Activated naive CD8-positive, alpha-beta T cell treated with anti-CD3 and anti-CD28 coated beads, Interleukin-2, amount 50 U/mL, for 24 hours (primary cell): ENCODE measurements at regions not wholly inside any gene's neighbourhood (a gene's known extent, or its start where the extent isn't known, plus 50 kb on each side); places are given as distances from the start of the nearest gene placed in this dataset.

Experiments used
- ATAC-seq: fragments of 150-1000 bp; cut with Tn5 transposase; one replicate; pipeline ENCODE4 v1.10.0; 2021
- DNase-seq: peaks from one replicate; pipeline ENCODE4 v3.0.0; 2021
- H3K27ac Mint-ChIP-seq: one replicate; pipeline ENCODE4 v1.8.0; 2021; ENCODE audit warnings: mild to moderate bottlenecking, mixed read lengths
- H3K27me3 Mint-ChIP-seq: one replicate; pipeline ENCODE4 v1.8.0; 2021; ENCODE audit warnings: mixed read lengths
- H3K36me3 Mint-ChIP-seq: one replicate; pipeline ENCODE4 v1.8.0; 2021; ENCODE audit warnings: low read depth, mixed read lengths
- H3K4me1 Mint-ChIP-seq: one replicate; pipeline ENCODE4 v1.8.0; 2021; ENCODE audit warnings: mixed read lengths
- H3K4me3 Mint-ChIP-seq: one replicate; pipeline ENCODE4 v1.8.0; 2021; ENCODE audit warnings: mild to moderate bottlenecking, moderate library complexity, mixed read lengths
- H3K9me3 Mint-ChIP-seq: one replicate; pipeline ENCODE4 v1.8.0; 2021; ENCODE audit warnings: mixed read lengths

- ATAC-seq (no peak), DNase-seq (no peak)
- Mint-ChIP-seq H3K4me3 (no peak overlapping the region), H3K4me1 (peaks cover 3% of the 10 kb centered on the region), H3K36me3 (no peaks in the 10 kb centered on the region), H3K9me3 (no peaks in the 10 kb centered on the region), H3K27ac (no peak overlapping the region), H3K27me3 (peaks cover 11% of the 10 kb centered on the region)
These were observed 69.2 kb downstream of the KCNF1 start for GRCh38 chr2:10980886-10981425.

DNA sequence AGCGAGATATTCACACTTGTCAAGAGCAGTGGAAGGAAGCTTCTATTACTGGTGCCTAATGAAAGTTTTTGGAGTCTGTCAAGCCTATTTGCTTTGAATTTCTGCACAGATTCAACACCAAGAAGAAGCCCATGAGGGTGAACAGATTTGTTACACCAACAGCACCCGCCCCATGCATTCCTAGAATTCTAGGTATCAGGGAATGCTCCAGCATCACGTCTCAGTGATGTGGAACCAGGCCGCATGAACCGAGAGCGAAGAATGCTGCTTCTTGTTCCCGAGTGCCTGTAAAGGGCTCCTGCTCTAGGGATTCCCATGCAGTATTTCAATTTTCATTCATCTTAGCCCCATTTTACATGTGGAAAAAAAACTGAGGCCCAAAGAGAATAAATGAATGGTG is 69.7 kb downstream of the KCNF1 start:
- ATAC-seq = no peak
- H3K4me1 Mint-ChIP-seq = peaks cover 3% of the 10 kb centered on the region

DNA sequence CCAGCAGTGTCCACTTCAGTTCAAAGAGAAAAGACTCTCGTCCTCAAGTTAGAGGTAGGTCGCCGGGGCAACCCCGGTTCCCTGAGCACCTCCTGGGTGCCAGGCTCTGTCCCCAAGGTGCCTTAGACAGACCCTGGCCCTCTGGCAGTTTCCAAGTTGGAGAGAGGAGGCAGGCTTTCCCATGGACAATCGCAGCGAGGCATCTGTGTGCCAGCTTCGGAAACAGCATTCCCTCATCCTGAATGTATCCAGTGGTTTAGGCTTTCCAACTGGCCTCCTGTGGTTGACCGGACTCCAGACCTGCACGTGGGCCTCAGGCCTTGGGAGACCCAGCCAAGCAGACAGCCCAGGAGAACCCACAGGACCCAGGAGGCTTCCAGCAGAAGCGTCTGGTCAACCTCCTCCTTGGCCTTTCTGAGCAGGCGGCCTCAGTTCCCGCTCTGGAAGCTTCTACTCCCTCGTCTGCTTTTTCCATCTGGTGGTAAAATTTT is 70.3 kb downstream of the KCNF1 start:
- Mint-ChIP-seq H3K27ac (no peak overlapping the region), H3K9me3 (no peaks in the 10 kb centered on the region), H3K4me3 (no peak overlapping the region), H3K27me3 (peaks cover 10% of the 10 kb centered on the region), H3K36me3 (no peaks in the 10 kb centered on the region), H3K4me1 (peaks cover 2% of the 10 kb centered on the region)
- ATAC-seq (no peak), DNase-seq (no peak)

More for the DNA sequence above, 69.7 kb downstream of the KCNF1 start:
- no peaks in the 10 kb centered on the region for H3K36me3 Mint-ChIP-seq
- H3K27ac Mint-ChIP-seq = no peak overlapping the region
- H3K4me3 Mint-ChIP-seq = no peak overlapping the region
- no peak for DNase-seq
- H3K9me3 Mint-ChIP-seq = no peaks in the 10 kb centered on the region
- peaks cover 11% of the 10 kb centered on the region for H3K27me3 Mint-ChIP-seq

- ATAC-seq (no peak), DNase-seq (no peak)
- H3K4me1 Mint-ChIP-seq = no peaks in the 10 kb centered on the region
- no peak overlapping the region for H3K27ac Mint-ChIP-seq
- H3K27me3 Mint-ChIP-seq = peaks cover 2% of the 10 kb centered on the region
- H3K4me3 Mint-ChIP-seq = no peak overlapping the region
- H3K36me3 Mint-ChIP-seq = no peaks in the 10 kb centered on the region
- no peaks in the 10 kb centered on the region for H3K9me3 Mint-ChIP-seq
These were observed 71.4 kb downstream of the KCNF1 start for GRCh38 chr2:10982931-10983701.

GRCh38 chr2:10983711-10984110 is 72.0 kb downstream of the KCNF1 start:
- Mint-ChIP-seq H3K27me3 (no peaks in the 10 kb centered on the region), H3K4me3 (no peak overlapping the region), H3K9me3 (no peaks in the 10 kb centered on the region), H3K27ac (no peak overlapping the region), H3K4me1 (no peaks in the 10 kb centered on the region), H3K36me3 (no peaks in the 10 kb centered on the region)
- no peak for DNase-seq
- no peak for ATAC-seq

- Mint-ChIP-seq H3K27ac (no peak overlapping the region), H3K4me3 (no peak overlapping the region), H3K36me3 (no peaks in the 10 kb centered on the region), H3K9me3 (no peaks in the 10 kb centered on the region), H3K27me3 (no peaks in the 10 kb centered on the region), H3K4me1 (no peaks in the 10 kb centered on the region)
- no peak for ATAC-seq
- no peak for DNase-seq
These were observed 72.8 kb downstream of the KCNF1 start for GRCh38 chr2:10984418-10985135.

DNA sequence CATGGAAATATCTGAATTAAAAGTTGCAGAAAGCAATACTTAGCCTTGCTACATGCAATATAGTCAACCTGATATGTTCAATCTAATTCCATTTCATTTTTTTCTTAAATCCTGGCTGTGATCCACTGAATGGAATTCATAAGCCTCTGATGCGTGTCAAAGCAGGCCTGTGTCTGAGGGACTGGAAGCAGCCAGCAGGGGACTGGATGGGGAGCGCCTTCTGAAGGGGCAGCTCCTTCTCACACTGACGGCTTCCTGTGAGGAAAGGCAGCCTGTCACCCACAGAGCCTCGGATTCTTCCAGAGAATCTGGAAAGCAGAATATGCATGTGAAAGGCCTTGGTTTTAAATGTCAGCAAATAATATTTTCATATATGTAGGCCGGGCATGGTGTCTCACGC is 73.5 kb downstream of the KCNF1 start:
- DNase-seq = no peak
- Mint-ChIP-seq H3K27ac (no peak overlapping the region), H3K27me3 (no peaks in the 10 kb centered on the region), H3K4me3 (no peak overlapping the region), H3K9me3 (no peaks in the 10 kb centered on the region), H3K36me3 (no peaks in the 10 kb centered on the region), H3K4me1 (no peaks in the 10 kb centered on the region)
- ATAC-seq = no peak

DNA sequence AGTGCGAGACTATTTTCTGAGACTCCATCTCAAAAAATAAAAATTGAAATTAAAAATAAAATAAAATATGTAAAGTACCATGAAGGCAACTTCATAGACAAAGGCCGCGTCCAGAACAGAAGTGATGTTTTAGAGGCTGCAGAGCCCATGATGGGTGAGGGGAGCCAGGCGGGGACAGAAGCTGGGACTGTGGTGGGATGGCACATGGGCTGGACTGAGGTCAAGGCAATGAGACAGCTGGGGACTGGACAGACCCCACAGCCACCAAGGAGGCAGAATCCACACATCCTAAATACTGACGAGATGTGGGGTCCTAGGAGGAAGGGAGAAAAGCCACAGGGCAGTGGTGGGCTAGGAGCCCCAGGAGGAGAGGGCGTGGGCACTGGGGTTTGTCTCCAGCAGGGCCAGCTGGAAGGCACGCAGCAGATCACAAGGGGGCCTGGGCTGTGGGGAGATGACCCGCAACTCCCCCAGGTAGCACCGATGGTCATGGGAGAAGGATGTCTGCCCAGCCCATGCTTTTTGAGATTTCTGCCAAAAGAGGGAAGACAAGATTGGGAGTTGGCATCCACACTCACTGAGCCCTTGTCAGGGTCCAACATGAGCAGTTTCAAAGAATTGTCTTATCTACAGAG is 74.3 kb downstream of the KCNF1 start:
- no peaks in the 10 kb centered on the region for H3K27me3 Mint-ChIP-seq
- DNase-seq (no peak), ATAC-seq (no peak)
- no peak overlapping the region for H3K4me3 Mint-ChIP-seq
- no peaks in the 10 kb centered on the region for H3K9me3 Mint-ChIP-seq
- H3K36me3 Mint-ChIP-seq = no peaks in the 10 kb centered on the region
- no peaks in the 10 kb centered on the region for H3K4me1 Mint-ChIP-seq
- H3K27ac Mint-ChIP-seq = no peak overlapping the region

DNA sequence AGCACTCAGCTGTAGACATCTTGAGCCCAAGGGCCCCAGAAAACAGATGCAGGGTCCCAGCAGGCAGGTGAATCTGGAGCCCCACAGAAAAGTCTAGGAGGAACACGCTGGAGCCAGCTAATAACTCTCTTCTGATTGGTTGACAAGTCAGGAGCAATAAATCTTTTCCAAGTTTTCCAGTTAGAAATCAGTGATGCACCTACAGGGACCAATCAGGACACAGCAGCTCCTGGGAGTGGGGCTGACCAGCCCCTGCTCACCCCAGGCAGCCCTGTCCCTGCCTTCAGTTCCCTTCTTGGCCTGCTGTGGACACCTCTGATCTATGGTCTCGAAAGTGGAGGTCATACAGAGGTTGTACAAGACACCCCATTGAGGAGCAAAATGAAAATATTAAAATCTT is 75.7 kb downstream of the KCNF1 start:
- no peaks in the 10 kb centered on the region for H3K36me3 Mint-ChIP-seq
- H3K9me3 Mint-ChIP-seq = no peaks in the 10 kb centered on the region
- ATAC-seq (no peak), DNase-seq (no peak)
- H3K27me3 Mint-ChIP-seq = no peaks in the 10 kb centered on the region
- no peak overlapping the region for H3K4me3 Mint-ChIP-seq
- no peak overlapping the region for H3K27ac Mint-ChIP-seq
- no peaks in the 10 kb centered on the region for H3K4me1 Mint-ChIP-seq

DNA sequence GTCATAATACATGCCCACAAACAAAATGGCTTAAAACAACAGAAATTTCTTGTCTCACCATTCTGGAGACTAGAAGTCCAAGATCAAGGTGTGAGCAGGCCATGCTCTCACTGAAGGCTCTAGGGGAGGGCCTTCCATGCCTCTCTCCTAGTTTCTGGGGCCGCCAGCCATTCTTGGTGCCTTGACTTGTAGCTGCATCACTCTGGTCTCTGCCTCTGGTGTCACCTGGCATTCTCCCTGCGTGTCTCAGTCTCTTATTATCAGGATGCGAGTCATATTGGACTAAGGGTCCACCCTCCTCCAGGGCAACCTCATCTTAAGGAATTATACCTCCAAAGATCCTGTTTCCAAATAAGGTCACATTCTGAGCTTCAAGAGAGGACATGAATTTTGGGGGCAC is 76.1 kb downstream of the KCNF1 start:
- no peaks in the 10 kb centered on the region for H3K4me1 Mint-ChIP-seq
- ATAC-seq = no peak
- H3K36me3 Mint-ChIP-seq = no peaks in the 10 kb centered on the region
- H3K4me3 Mint-ChIP-seq = no peak overlapping the region
- H3K27ac Mint-ChIP-seq = no peak overlapping the region
- H3K27me3 Mint-ChIP-seq = no peaks in the 10 kb centered on the region
- no peak for DNase-seq
- H3K9me3 Mint-ChIP-seq = no peaks in the 10 kb centered on the region

- Mint-ChIP-seq H3K27me3 (no peaks in the 10 kb centered on the region), H3K9me3 (no peaks in the 10 kb centered on the region), H3K4me3 (no peak overlapping the region), H3K4me1 (no peaks in the 10 kb centered on the region), H3K36me3 (no peaks in the 10 kb centered on the region), H3K27ac (no peak overlapping the region)
- DNase-seq = no peak
- no peak for ATAC-seq
These were observed 77.4 kb downstream of the KCNF1 start for GRCh38 chr2:10989151-10989550.

DNA sequence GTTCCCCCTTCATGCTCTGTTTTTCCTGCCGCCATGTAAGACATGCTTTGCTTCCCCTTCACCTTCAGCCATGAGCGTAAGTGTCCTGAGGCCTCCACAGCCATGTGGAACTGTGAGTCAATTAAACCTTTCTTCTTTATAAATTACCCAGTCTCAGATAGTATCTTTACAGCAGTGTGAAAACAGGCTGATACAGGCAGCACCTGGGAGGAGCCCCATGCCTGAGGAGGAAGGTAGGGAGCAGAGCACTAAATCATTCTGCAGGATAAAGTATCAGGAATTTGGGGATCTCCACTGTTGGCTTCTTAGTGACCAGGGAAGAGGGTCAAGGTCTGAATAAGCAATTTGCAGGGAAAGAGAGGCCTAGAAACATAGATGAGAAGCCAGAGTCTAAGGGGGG is 78.0 kb downstream of the KCNF1 start:
- H3K36me3 Mint-ChIP-seq = no peaks in the 10 kb centered on the region
- ATAC-seq = no peak
- H3K4me1 Mint-ChIP-seq = no peaks in the 10 kb centered on the region
- H3K27ac Mint-ChIP-seq = no peak overlapping the region
- H3K9me3 Mint-ChIP-seq = no peaks in the 10 kb centered on the region
- no peaks in the 10 kb centered on the region for H3K27me3 Mint-ChIP-seq
- no peak overlapping the region for H3K4me3 Mint-ChIP-seq
- DNase-seq = no peak

DNA sequence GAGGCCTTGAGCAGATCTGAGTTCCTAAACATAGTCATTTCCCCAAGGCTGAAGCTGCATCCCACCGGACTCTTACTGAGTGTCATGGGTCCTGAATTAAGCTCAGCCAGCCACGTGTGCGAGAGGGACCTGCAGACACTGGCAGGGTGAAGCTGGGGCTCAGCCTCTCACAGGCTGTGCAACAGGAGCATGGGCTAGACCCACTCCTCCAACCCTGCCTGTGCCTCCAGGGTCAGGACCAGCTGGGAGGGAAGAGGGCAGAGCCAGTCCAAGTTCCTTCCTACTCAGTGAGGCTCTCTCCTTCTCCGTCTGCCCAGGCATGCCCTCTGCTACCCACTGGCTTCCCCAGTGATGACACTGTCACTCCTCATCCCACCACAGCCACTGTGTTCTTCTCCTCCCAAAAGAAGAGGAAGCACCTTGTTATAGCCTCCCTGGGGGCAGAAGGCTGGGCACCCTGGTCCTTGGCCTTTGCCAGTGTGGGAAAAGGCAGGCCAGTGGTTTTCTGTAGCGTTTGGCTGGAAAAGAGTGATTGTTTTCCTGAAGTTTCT is 78.9 kb downstream of the KCNF1 start:
- no peak for DNase-seq

GRCh38 chr2:10992023-10992791 is 80.5 kb downstream of the KCNF1 start:
- H3K4me3 Mint-ChIP-seq = no peak overlapping the region
- DNase-seq (no peak), ATAC-seq (peak; percentile 6)
- no peaks in the 10 kb centered on the region for H3K4me1 Mint-ChIP-seq
- no peak overlapping the region for H3K27ac Mint-ChIP-seq
- no peaks in the 10 kb centered on the region for H3K36me3 Mint-ChIP-seq
- no peaks in the 10 kb centered on the region for H3K9me3 Mint-ChIP-seq
- no peaks in the 10 kb centered on the region for H3K27me3 Mint-ChIP-seq

More for the DNA sequence above, 78.9 kb downstream of the KCNF1 start:
- H3K9me3 Mint-ChIP-seq = no peaks in the 10 kb centered on the region
- H3K27ac Mint-ChIP-seq = no peak overlapping the region
- H3K4me1 Mint-ChIP-seq = no peaks in the 10 kb centered on the region
- no peaks in the 10 kb centered on the region for H3K36me3 Mint-ChIP-seq
- no peak overlapping the region for H3K4me3 Mint-ChIP-seq
- no peak for ATAC-seq
- H3K27me3 Mint-ChIP-seq = no peaks in the 10 kb centered on the region
